ENCODE measurements at regions not wholly inside any gene's neighbourhood (a gene's known extent, or its start where the extent isn't known, plus 50 kb on each side); places are given as distances from the start of the nearest gene placed in this dataset.

- no peak overlapping the region for H3K4me2 ChIP-seq (ENCODE audit: low read depth, low read length)
- no peaks in the 10 kb centered on the region for H3K9me3 ChIP-seq (replicated peaks; ENCODE audit: insufficient read depth, low read length)
- no peak overlapping the region for H3K9ac ChIP-seq (ENCODE audit: low read length)
- H3F3A ChIP-seq (ENCODE audit: insufficient read depth, low read length) = no peaks in the 10 kb centered on the region
- H4K20me1 ChIP-seq (ENCODE audit: insufficient read depth, low read length) = no peaks in the 10 kb centered on the region
- no peaks in the 10 kb centered on the region for H3K36me3 ChIP-seq (replicated peaks; ENCODE audit: insufficient read depth, low read length)
- no peaks in the 10 kb centered on the region for H3K79me2 ChIP-seq (ENCODE audit: low read length)
- no peak overlapping the region for H2AFZ ChIP-seq (ENCODE audit: low read length)
- DNase-seq = no peak
- no peaks in the 10 kb centered on the region for H3K4me1 ChIP-seq (ENCODE audit: low read length)
- no peaks in the 10 kb centered on the region for H3K9me2 ChIP-seq (replicated peaks; ENCODE audit: insufficient read depth, low read length)
- no peak overlapping the region for H3K27ac ChIP-seq (ENCODE audit: low read length)
- TF ChIP-seq EZH2phosphoT487 (IDR thresholded peaks at IDR 0.05; ENCODE audit: low read length) (no peak), EZH2 (optimal IDR thresholded peaks at IDR 0.05; ENCODE audit: low read depth, low read length) (no peak)
- TF ChIP-seq, protein P1, sequence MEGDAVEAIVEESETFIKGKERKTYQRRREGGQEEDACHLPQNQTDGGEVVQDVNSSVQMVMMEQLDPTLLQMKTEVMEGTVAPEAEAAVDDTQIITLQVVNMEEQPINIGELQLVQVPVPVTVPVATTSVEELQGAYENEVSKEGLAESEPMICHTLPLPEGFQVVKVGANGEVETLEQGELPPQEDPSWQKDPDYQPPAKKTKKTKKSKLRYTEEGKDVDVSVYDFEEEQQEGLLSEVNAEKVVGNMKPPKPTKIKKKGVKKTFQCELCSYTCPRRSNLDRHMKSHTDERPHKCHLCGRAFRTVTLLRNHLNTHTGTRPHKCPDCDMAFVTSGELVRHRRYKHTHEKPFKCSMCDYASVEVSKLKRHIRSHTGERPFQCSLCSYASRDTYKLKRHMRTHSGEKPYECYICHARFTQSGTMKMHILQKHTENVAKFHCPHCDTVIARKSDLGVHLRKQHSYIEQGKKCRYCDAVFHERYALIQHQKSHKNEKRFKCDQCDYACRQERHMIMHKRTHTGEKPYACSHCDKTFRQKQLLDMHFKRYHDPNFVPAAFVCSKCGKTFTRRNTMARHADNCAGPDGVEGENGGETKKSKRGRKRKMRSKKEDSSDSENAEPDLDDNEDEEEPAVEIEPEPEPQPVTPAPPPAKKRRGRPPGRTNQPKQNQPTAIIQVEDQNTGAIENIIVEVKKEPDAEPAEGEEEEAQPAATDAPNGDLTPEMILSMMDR (IDR thresholded peaks at IDR 0.05; ENCODE audit: low read length) = no peak
- no peak overlapping the region for H3K4me3 ChIP-seq (ENCODE audit: low read length)
- H3K27me3 ChIP-seq (replicated peaks; ENCODE audit: insufficient read depth, low read length) = no peaks in the 10 kb centered on the region
Observed at GRCh38 chr9:81395676-81396054, 293.7 kb downstream of the TLE1 start.

- no peak overlapping the region for H2AFZ ChIP-seq (ENCODE audit: low read length)
- H3K9me2 ChIP-seq (replicated peaks; ENCODE audit: insufficient read depth, low read length) = no peaks in the 10 kb centered on the region
- no peaks in the 10 kb centered on the region for H4K20me1 ChIP-seq (ENCODE audit: insufficient read depth, low read length)
- H3K36me3 ChIP-seq (replicated peaks; ENCODE audit: insufficient read depth, low read length) = no peaks in the 10 kb centered on the region
- no peak overlapping the region for H3K27ac ChIP-seq (ENCODE audit: low read length)
- no peaks in the 10 kb centered on the region for H3K9me3 ChIP-seq (replicated peaks; ENCODE audit: insufficient read depth, low read length)
- no peak for DNase-seq
- no peak overlapping the region for H3K4me3 ChIP-seq (ENCODE audit: low read length)
- H3K79me2 ChIP-seq (ENCODE audit: low read length) = no peaks in the 10 kb centered on the region
- H3K9ac ChIP-seq (ENCODE audit: low read length) = no peak overlapping the region
- H3K4me2 ChIP-seq (ENCODE audit: low read depth, low read length) = no peak overlapping the region
- H3K4me1 ChIP-seq (ENCODE audit: low read length) = no peaks in the 10 kb centered on the region
- no peak for TF ChIP-seq EZH2phosphoT487 (IDR thresholded peaks at IDR 0.05; ENCODE audit: low read length)
- TF ChIP-seq, protein P1 (IDR thresholded peaks at IDR 0.05; ENCODE audit: low read length) = no peak
- no peak for TF ChIP-seq EZH2 (optimal IDR thresholded peaks at IDR 0.05; ENCODE audit: low read depth, low read length)
- H3K27me3 ChIP-seq (replicated peaks; ENCODE audit: insufficient read depth, low read length) = no peaks in the 10 kb centered on the region
- no peaks in the 10 kb centered on the region for H3F3A ChIP-seq (ENCODE audit: insufficient read depth, low read length)
Observed at GRCh38 chr9:81394881-81395675, 294.3 kb downstream of the TLE1 start.

DNA sequence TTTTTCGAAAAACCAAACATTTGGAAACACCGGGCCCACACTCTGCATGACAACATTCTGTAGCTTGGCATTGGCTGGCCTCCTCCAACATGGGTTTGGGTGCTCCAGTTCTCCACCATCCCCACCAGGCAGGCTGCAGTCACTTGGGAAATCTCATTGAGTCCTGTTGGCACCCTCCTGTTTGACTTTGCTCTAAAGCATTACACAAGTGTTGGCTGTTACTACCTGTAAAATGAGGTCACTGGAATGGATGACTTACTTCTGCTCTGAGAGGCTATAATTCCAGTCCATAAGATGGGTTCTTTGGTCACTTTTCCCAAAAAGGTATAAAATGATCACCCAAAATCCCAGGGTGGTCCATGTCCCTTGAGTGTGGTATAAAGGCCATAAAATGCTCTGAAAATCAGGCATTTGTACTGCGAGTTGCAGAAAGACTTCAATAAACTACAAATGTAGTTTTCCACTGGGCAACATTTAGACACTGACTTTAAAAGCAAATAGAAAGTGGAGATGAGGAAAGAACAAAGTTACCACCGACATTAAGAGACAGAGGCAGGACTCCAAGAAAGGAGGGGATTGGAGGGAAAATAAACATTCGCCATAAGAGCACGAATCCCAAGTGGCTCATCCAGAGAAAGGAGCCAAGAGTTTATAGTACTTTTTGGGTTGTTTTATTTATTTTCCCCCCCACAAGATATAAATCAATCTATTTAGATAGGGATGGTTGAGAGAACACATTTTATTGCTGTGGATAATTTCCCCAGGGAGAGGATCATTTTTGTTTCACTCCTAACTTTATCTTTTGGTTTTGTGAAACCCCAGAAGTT lies 295.1 kb downstream of the TLE1 start:
- Histone ChIP-seq H3K79me2 (ENCODE audit: low read length) (no peaks in the 10 kb centered on the region), H4K20me1 (ENCODE audit: insufficient read depth, low read length) (no peaks in the 10 kb centered on the region), H3K9me2 (replicated peaks; ENCODE audit: insufficient read depth, low read length) (no peaks in the 10 kb centered on the region), H3K9ac (ENCODE audit: low read length) (no peak overlapping the region), H3K4me1 (ENCODE audit: low read length) (no peaks in the 10 kb centered on the region), H3F3A (ENCODE audit: insufficient read depth, low read length) (no peaks in the 10 kb centered on the region), H3K36me3 (replicated peaks; ENCODE audit: insufficient read depth, low read length) (no peaks in the 10 kb centered on the region), H3K4me3 (ENCODE audit: low read length) (no peak overlapping the region), H3K27me3 (replicated peaks; ENCODE audit: insufficient read depth, low read length) (no peaks in the 10 kb centered on the region), H3K4me2 (ENCODE audit: low read depth, low read length) (no peak overlapping the region), H3K27ac (ENCODE audit: low read length) (no peak overlapping the region), H2AFZ (ENCODE audit: low read length) (no peak overlapping the region), H3K9me3 (replicated peaks; ENCODE audit: insufficient read depth, low read length) (no peaks in the 10 kb centered on the region)
- TF ChIP-seq EZH2 (optimal IDR thresholded peaks at IDR 0.05; ENCODE audit: low read depth, low read length) (no peak), EZH2phosphoT487 (IDR thresholded peaks at IDR 0.05; ENCODE audit: low read length) (no peak)
- TF ChIP-seq, protein P1 (IDR thresholded peaks at IDR 0.05; ENCODE audit: low read length) = no peak
- no peak for DNase-seq
